A549 (cell line): ENCODE measurements at regions not wholly inside any gene's neighbourhood (a gene's known extent, or its start where the extent isn't known, plus 50 kb on each side); places are given as distances from the start of the nearest gene placed in this dataset.

ENCODE experiments used
- ATAC-seq, 2 experiments: fragments of 200-7000 bp in 1 of 2; fragments of >200 bp in 1 of 2; cut with Nextera tagmentation in 1 of 2; cut with Tn5 transposase in 1 of 2; 3 replicates each; pipeline versions ENCODE4 v1.8.0 to v1.9.1; 2018 to 2020; ENCODE audit warnings: mild to moderate bottlenecking in 1 of 2, moderate library complexity in 1 of 2
- CTCF ChIA-PET: fragments of 300-600 bp; sonication (Branson Sonifier 250); formaldehyde crosslinking; extraction: SDS; loops from one replicate; lab custom pipeline; 2021; ENCODE audit warnings: antibody characterized with exemption, inconsistent platforms; lab: Yijun Ruan, JAX
- POLR2A ChIA-PET: fragments of 350-600 bp; formaldehyde crosslinking; extraction: SDS; loops from one replicate; lab custom pipeline; 2021; ENCODE audit warnings: antibody characterized with exemption, inconsistent platforms; lab: Yijun Ruan, JAX
- DNase-seq, 2 experiments: peaks; one replicate each; pipeline versions ENCODE4 v3.0.0 to v3.0.0-alpha.2; 2011 to 2016; ENCODE audit warnings: low read depth in 1 of 2, low spot score in 1 of 2
- FAIRE-seq: peaks from 2 replicates; lab custom pipeline; 2011; peaks lifted over from hg19 to GRCh38; lab: Jason Lieb, UNC
- H3K27ac ChIP-seq, 2 experiments: fragments of >200 bp; sonication (Bioruptor Twin); formaldehyde crosslinking; 3 replicates each; pipeline ENCODE4 v1.5.1; 2016 to 2017
- H3K4me1 ChIP-seq: fragments of >200 bp; sonication (Bioruptor Twin); formaldehyde crosslinking; 3 replicates; pipeline ENCODE4 v1.6.1; 2016
- H3K4me2 ChIP-seq: fragments of >200 bp; sonication (Bioruptor Twin); formaldehyde crosslinking; 3 replicates; pipeline ENCODE4 v1.6.1; 2016
- H3K4me3 ChIP-seq: fragments of >200 bp; sonication (Bioruptor Twin); formaldehyde crosslinking; 3 replicates; pipeline ENCODE4 v1.5.1; 2016
- H3K9me3 ChIP-seq: fragments of >200 bp; sonication (Bioruptor Twin); formaldehyde crosslinking; 3 replicates; pipeline ENCODE4 v1.6.1; 2016
- CBX8 ChIP-seq: fragments of 200-600 bp; sonication (generic); IDR thresholded peaks from 2 replicates; pipeline ENCODE4 v1.6.1; 2016
- CEBPB ChIP-seq, 2 experiments: fragments of >200 bp in 1 of 2; sonication (Bioruptor Twin) in 1 of 2; formaldehyde crosslinking in 1 of 2; IDR thresholded peaks; 2 replicates each; pipeline ENCODE4 v1.6.1; 2012 to 2016
- CHD4 ChIP-seq: fragments of 200-600 bp; sonication (generic); IDR thresholded peaks from 2 replicates; pipeline ENCODE4 v1.6.1; 2016; ENCODE audit warnings: antibody characterized with exemption, mild to moderate bottlenecking, borderline replicate concordance
- FOSB ChIP-seq: fragments of 250-450 bp; sonication (Bioruptor Pico); IDR thresholded peaks from 2 replicates; pipeline ENCODE4 v1.5.0; 2020; ENCODE audit warnings: mild to moderate bottlenecking, moderate library complexity
- FOSL2 ChIP-seq, 2 experiments: fragments of 450-650 bp in 1 of 2; fragments of >200 bp in 1 of 2; sonication (Bioruptor Twin) in 1 of 2; formaldehyde crosslinking; IDR thresholded peaks; 2 replicates each; pipeline versions ENCODE4 v1.5.0 to v1.6.1; 2016 to 2020; ENCODE audit warnings: mild to moderate bottlenecking in 1 of 2, moderate library complexity in 1 of 2
- FOXS1 ChIP-seq: fragments of 250-450 bp; sonication (Bioruptor Pico); IDR thresholded peaks from 2 replicates; pipeline ENCODE4 v1.5.0; 2020; ENCODE audit warnings: mild to moderate bottlenecking, moderate library complexity
- HDAC2 ChIP-seq: fragments of 200-600 bp; sonication (generic); IDR thresholded peaks from 2 replicates; pipeline ENCODE4 v1.6.1; 2016
- HEYL ChIP-seq: fragments of 250-450 bp; sonication (Bioruptor Pico); IDR thresholded peaks from 2 replicates; pipeline ENCODE4 v1.8.0; 2021; ENCODE audit warnings: mild to moderate bottlenecking, moderate library complexity
- NFE2L2 ChIP-seq: fragments of 150-350 bp; conservative IDR thresholded peaks from 2 replicates; pipeline ENCODE4 v1.6.1; 2014; ENCODE audit warnings: low read length
- NPAS2 ChIP-seq: fragments of 250-450 bp; sonication (Bioruptor Pico); IDR thresholded peaks from 2 replicates; pipeline ENCODE4 v1.8.0; 2022; ENCODE audit warnings: mild to moderate bottlenecking, moderate library complexity, borderline replicate concordance
- RARB ChIP-seq: fragments of 250-450 bp; sonication (Bioruptor Pico); IDR thresholded peaks from 2 replicates; pipeline ENCODE4 v1.8.0; 2021; ENCODE audit warnings: mild to moderate bottlenecking, moderate library complexity
- RCOR1 ChIP-seq: fragments of 150-350 bp; IDR thresholded peaks from 2 replicates; pipeline ENCODE4 v1.6.1; 2014; ENCODE audit warnings: antibody characterized with exemption, low read length, low read depth
- RFX5 ChIP-seq: fragments of 450-650 bp; IDR thresholded peaks from 2 replicates; pipeline ENCODE4 v1.7.1; 2014; ENCODE audit warnings: antibody characterized with exemption, mild to moderate bottlenecking, moderate library complexity
- SREBF2 ChIP-seq: fragments of 450-650 bp; IDR thresholded peaks from 2 replicates; pipeline ENCODE4 v1.6.1; 2014; ENCODE audit warnings: mild to moderate bottlenecking, moderate library complexity
- WGBS: methylation state at CpG from one replicate; pipeline ENCODE4 v1.1.6; 2017; ENCODE audit errors: missing lambda C conversion rate; 5-methylcytosine and 5-hydroxymethylcytosine counted together
- TF ChIP-seq, protein P1 (sequence below): fragments of 200-600 bp; sonication (generic); IDR thresholded peaks from 2 replicates; pipeline ENCODE4 v1.6.1; 2016; ENCODE audit warnings: antibody characterized with exemption, mild to moderate bottlenecking, moderate library complexity
- TF ChIP-seq, protein P2 (sequence below): fragments of >200 bp; sonication (Bioruptor Twin); formaldehyde crosslinking; IDR thresholded peaks from 2 replicates; pipeline ENCODE4 v1.6.1; 2016
- TF ChIP-seq, protein P3 (sequence below): IDR thresholded peaks from 2 replicates; pipeline ENCODE4 v1.6.1; 2012
- TF ChIP-seq, protein P4 (sequence below): fragments of >200 bp; sonication (Bioruptor Twin); formaldehyde crosslinking; IDR thresholded peaks from 3 replicates; pipeline ENCODE4 v1.5.1; 2016
- TF ChIP-seq, protein P5 (sequence below): IDR thresholded peaks from 2 replicates; pipeline ENCODE4 v1.6.1; 2012
- TF ChIP-seq, protein P6 (sequence below): fragments of 250-450 bp; sonication (Bioruptor Pico); IDR thresholded peaks from 2 replicates; pipeline ENCODE4 v1.5.0; 2021; ENCODE audit warnings: mild to moderate bottlenecking, moderate library complexity, borderline replicate concordance
- TF ChIP-seq, protein P7 (sequence below): fragments of 450-650 bp; IDR thresholded peaks from 2 replicates; pipeline ENCODE4 v1.6.1; 2014; ENCODE audit warnings: antibody characterized with exemption

DNA sequence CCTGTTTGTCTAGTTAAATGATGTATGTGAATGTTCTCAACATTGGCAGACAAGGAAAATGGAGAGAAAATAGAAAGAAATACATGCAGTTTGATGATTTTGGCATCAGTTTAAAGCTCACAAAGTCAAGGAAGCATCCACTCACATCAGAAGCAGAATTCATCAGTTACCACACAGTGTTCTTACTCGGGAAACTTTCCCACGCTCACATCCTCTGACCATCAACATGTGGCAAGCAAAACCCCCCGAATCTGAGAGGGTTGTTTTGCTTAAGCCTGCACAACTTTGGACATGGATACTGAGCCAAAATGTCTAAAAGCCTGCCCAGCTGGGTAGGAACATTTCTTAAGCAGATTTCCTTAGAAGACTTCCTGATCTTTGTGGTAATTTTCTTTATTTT, 407.6 kb downstream of the ANKRD50 start:
- 40% methylated on average over 3 of the region's 3 CpGs for WGBS
- H3K4me2 ChIP-seq, result no peak overlapping the region

DNA sequence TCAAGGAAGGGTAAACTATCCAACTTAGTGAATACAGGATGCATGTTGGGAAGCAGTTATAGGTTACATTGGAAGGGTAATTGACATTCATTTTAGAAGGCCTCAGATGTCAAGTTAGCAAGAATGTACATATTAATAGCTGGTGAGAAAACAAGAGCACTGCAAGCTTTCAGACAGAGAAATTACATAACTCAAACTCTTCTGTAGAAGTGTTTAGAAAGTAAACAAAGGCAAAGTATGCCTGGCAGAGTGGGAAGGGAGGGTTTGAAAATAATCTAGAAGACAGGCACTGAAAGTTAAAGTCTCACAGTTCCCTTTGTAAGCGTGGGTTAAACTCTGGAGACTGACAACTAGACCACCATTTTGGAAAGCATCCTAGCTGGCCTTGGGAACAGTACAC, 406.2 kb downstream of the ANKRD50 start:
- Histone ChIP-seq H3K4me3 (no peak overlapping the region), H3K27ac (no peak overlapping the region), H3K4me1 (no peaks in the 10 kb centered on the region)
- FAIRE-seq, result no peak
- no peak for ATAC-seq
- no peak for DNase-seq
- WGBS, result 41% methylated on average over 1 of the region's 1 CpG
- POLR2A ChIA-PET, result no interaction called here
- TF ChIP-seq CBX8 (no peak), RARB (no peak), RCOR1 (no peak), FOSL2 (IDR thresholded peaks at IDR 0.05) (no peak), FOSL2 (CRISPR knock-in tag; IDR thresholded peaks at IDR 0.05) (no peak), FOSB (no peak), HDAC2 (no peak), HEYL (no peak), NPAS2 (CRISPR knock-in tag) (no peak), SREBF2 (no peak), NFE2L2 (no peak), RFX5 (no peak)
- TF ChIP-seq, protein P1, sequence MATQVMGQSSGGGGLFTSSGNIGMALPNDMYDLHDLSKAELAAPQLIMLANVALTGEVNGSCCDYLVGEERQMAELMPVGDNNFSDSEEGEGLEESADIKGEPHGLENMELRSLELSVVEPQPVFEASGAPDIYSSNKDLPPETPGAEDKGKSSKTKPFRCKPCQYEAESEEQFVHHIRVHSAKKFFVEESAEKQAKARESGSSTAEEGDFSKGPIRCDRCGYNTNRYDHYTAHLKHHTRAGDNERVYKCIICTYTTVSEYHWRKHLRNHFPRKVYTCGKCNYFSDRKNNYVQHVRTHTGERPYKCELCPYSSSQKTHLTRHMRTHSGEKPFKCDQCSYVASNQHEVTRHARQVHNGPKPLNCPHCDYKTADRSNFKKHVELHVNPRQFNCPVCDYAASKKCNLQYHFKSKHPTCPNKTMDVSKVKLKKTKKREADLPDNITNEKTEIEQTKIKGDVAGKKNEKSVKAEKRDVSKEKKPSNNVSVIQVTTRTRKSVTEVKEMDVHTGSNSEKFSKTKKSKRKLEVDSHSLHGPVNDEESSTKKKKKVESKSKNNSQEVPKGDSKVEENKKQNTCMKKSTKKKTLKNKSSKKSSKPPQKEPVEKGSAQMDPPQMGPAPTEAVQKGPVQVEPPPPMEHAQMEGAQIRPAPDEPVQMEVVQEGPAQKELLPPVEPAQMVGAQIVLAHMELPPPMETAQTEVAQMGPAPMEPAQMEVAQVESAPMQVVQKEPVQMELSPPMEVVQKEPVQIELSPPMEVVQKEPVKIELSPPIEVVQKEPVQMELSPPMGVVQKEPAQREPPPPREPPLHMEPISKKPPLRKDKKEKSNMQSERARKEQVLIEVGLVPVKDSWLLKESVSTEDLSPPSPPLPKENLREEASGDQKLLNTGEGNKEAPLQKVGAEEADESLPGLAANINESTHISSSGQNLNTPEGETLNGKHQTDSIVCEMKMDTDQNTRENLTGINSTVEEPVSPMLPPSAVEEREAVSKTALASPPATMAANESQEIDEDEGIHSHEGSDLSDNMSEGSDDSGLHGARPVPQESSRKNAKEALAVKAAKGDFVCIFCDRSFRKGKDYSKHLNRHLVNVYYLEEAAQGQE, result no peak
- TF ChIP-seq, protein P2, sequence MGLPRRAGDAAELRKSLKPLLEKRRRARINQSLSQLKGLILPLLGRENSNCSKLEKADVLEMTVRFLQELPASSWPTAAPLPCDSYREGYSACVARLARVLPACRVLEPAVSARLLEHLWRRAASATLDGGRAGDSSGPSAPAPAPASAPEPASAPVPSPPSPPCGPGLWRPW, result no peak
- TF ChIP-seq, protein P3, sequence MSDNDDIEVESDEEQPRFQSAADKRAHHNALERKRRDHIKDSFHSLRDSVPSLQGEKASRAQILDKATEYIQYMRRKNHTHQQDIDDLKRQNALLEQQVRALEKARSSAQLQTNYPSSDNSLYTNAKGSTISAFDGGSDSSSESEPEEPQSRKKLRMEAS, result no peak
- TF ChIP-seq, protein P4, sequence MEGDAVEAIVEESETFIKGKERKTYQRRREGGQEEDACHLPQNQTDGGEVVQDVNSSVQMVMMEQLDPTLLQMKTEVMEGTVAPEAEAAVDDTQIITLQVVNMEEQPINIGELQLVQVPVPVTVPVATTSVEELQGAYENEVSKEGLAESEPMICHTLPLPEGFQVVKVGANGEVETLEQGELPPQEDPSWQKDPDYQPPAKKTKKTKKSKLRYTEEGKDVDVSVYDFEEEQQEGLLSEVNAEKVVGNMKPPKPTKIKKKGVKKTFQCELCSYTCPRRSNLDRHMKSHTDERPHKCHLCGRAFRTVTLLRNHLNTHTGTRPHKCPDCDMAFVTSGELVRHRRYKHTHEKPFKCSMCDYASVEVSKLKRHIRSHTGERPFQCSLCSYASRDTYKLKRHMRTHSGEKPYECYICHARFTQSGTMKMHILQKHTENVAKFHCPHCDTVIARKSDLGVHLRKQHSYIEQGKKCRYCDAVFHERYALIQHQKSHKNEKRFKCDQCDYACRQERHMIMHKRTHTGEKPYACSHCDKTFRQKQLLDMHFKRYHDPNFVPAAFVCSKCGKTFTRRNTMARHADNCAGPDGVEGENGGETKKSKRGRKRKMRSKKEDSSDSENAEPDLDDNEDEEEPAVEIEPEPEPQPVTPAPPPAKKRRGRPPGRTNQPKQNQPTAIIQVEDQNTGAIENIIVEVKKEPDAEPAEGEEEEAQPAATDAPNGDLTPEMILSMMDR, result no peak
- TF ChIP-seq, protein P5, sequence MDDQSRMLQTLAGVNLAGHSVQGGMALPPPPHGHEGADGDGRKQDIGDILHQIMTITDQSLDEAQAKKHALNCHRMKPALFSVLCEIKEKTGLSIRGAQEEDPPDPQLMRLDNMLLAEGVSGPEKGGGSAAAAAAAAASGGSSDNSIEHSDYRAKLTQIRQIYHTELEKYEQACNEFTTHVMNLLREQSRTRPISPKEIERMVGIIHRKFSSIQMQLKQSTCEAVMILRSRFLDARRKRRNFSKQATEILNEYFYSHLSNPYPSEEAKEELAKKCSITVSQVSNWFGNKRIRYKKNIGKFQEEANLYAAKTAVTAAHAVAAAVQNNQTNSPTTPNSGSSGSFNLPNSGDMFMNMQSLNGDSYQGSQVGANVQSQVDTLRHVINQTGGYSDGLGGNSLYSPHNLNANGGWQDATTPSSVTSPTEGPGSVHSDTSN, result no peak
- TF ChIP-seq, protein P6, sequence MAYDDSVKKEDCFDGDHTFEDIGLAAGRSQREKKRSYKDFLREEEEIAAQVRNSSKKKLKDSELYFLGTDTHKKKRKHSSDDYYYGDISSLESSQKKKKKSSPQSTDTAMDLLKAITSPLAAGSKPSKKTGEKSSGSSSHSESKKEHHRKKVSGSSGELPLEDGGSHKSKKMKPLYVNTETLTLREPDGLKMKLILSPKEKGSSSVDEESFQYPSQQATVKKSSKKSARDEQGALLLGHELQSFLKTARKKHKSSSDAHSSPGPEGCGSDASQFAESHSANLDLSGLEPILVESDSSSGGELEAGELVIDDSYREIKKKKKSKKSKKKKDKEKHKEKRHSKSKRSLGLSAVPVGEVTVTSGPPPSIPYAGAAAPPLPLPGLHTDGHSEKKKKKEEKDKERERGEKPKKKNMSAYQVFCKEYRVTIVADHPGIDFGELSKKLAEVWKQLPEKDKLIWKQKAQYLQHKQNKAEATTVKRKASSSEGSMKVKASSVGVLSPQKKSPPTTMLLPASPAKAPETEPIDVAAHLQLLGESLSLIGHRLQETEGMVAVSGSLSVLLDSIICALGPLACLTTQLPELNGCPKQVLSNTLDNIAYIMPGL (CRISPR knock-in tag), result no peak
- TF ChIP-seq, all 56 proteins: peak for 0
- Histone ChIP-seq H3K9me3 (no peaks in the 10 kb centered on the region), H3K4me2 (no peak overlapping the region)
- CTCF ChIA-PET, result no interaction called here

More for the DNA sequence above, 407.6 kb downstream of the ANKRD50 start:
- no peak overlapping the region for H3K27ac ChIP-seq
- ChIA-PET CTCF (no interaction called here), POLR2A (no interaction called here)
- DNase-seq (no peak), FAIRE-seq (no peak), ATAC-seq (no peak)
- H3K4me3 ChIP-seq, result no peak overlapping the region
- no peaks in the 10 kb centered on the region for H3K9me3 ChIP-seq
- no peaks in the 10 kb centered on the region for H3K4me1 ChIP-seq
- TF ChIP-seq CEBPB (IDR thresholded peaks at IDR 0.05) (no peak), SREBF2 (no peak), FOXS1 (no peak), CHD4 (no peak)
- TF ChIP-seq, protein P6 (CRISPR knock-in tag), result no peak
- TF ChIP-seq, protein P7, sequence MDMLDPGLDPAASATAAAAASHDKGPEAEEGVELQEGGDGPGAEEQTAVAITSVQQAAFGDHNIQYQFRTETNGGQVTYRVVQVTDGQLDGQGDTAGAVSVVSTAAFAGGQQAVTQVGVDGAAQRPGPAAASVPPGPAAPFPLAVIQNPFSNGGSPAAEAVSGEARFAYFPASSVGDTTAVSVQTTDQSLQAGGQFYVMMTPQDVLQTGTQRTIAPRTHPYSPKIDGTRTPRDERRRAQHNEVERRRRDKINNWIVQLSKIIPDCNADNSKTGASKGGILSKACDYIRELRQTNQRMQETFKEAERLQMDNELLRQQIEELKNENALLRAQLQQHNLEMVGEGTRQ, result no peak
